ENCODE measurements at regions not wholly inside any gene's neighbourhood (a gene's known extent, or its start where the extent isn't known, plus 50 kb on each side); places are given as distances from the start of the nearest gene placed in this dataset.

DNA sequence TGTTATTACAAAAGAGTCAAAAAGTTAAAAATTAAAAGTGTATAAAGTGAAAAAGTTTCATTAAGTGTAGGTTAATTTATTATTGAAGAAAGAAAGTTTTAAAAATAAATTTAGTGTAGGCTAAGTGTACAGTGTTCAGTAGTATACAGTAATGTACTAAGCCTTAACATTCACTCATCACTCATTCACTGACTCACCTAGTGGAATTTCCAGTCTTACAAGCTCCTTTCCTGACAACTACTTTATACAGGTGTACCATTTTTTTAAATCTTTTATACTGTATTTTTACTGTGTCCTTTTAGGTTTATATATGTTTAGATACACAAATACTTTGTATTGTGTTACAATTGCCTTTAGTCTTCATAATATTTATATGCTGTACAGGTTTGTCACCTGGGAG is 530.2 kb upstream of the FAM174A start:
- Histone ChIP-seq H3K36me3 (ENCODE audit: control insufficient read depth, insufficient read depth, low read length) (no peaks in the 10 kb centered on the region), H3K27ac (ENCODE audit: insufficient read depth, low read length) (no peak overlapping the region), H2AFZ (ENCODE audit: low read length) (no peak overlapping the region), H3K27me3 (ENCODE audit: control insufficient read depth, insufficient read depth, low read length) (no peaks in the 10 kb centered on the region), H3K9ac (ENCODE audit: insufficient read depth, low read length) (no peak overlapping the region), H3K4me3 (replicated peaks in 1 of 4; ENCODE audit: control extremely low read depth in 1 of 4, insufficient read depth in 1 of 4, low read depth in 3 of 4, low read length in 4 of 4) (no peak overlapping the region), H3K4me1 (ENCODE audit: control insufficient read depth, extremely low read depth, insufficient read depth, low read length) (no peaks in the 10 kb centered on the region), H3K9me3 (ENCODE audit: control insufficient read depth, insufficient read depth, low read depth, low read length) (no peaks in the 10 kb centered on the region), H4K20me1 (ENCODE audit: control insufficient read depth, extremely low read depth, insufficient read depth, low read length) (no peaks in the 10 kb centered on the region), H3K79me2 (ENCODE audit: control insufficient read depth, insufficient read depth, low read length) (no peaks in the 10 kb centered on the region), H3K4me2 (ENCODE audit: extremely low read depth, insufficient read depth, low read length) (no peak overlapping the region)
- TF ChIP-seq EZH2 (IDR thresholded peaks at IDR 0.05; ENCODE audit: low read length, missing control alignments): no peak
- TF ChIP-seq CTCF (conservative IDR thresholded peaks at IDR 0.05 in 1 of 2, IDR thresholded peaks at IDR 0.05 in 1 of 2; ENCODE audit: low read depth in 1 of 2, low read length in 2 of 2): no peak
- DNase-seq (ENCODE audit: low read depth in 2 of 2): no peak

- H3K36me3 ChIP-seq (ENCODE audit: control insufficient read depth, insufficient read depth, low read length): no peaks in the 10 kb centered on the region
- DNase-seq (ENCODE audit: low read depth in 2 of 2): no peak
- TF ChIP-seq EZH2 (IDR thresholded peaks at IDR 0.05; ENCODE audit: low read length, missing control alignments) (no peak), CTCF (conservative IDR thresholded peaks at IDR 0.05 in 1 of 2, IDR thresholded peaks at IDR 0.05 in 1 of 2; ENCODE audit: low read depth in 1 of 2, low read length in 2 of 2) (no peak)
- H4K20me1 ChIP-seq (ENCODE audit: control insufficient read depth, extremely low read depth, insufficient read depth, low read length): no peaks in the 10 kb centered on the region
- no peak overlapping the region for H3K4me2 ChIP-seq (ENCODE audit: extremely low read depth, insufficient read depth, low read length)
- no peaks in the 10 kb centered on the region for H3K79me2 ChIP-seq (ENCODE audit: control insufficient read depth, insufficient read depth, low read length)
- no peak overlapping the region for H3K9ac ChIP-seq (ENCODE audit: insufficient read depth, low read length)
- no peaks in the 10 kb centered on the region for H3K4me1 ChIP-seq (ENCODE audit: control insufficient read depth, extremely low read depth, insufficient read depth, low read length)
- no peak overlapping the region for H3K27ac ChIP-seq (ENCODE audit: insufficient read depth, low read length)
- H2AFZ ChIP-seq (ENCODE audit: low read length): no peak overlapping the region
- no peaks in the 10 kb centered on the region for H3K9me3 ChIP-seq (ENCODE audit: control insufficient read depth, insufficient read depth, low read depth, low read length)
- H3K27me3 ChIP-seq (ENCODE audit: control insufficient read depth, insufficient read depth, low read length): no peaks in the 10 kb centered on the region
- H3K4me3 ChIP-seq (replicated peaks in 1 of 4; ENCODE audit: control extremely low read depth in 1 of 4, insufficient read depth in 1 of 4, low read depth in 3 of 4, low read length in 4 of 4): no peak overlapping the region
These were observed 536.9 kb upstream of the FAM174A start for GRCh38 chr5:99998319-99998718.

- Histone ChIP-seq H3K9ac (ENCODE audit: insufficient read depth, low read length) (no peak overlapping the region), H3K4me1 (ENCODE audit: control insufficient read depth, extremely low read depth, insufficient read depth, low read length) (no peaks in the 10 kb centered on the region), H3K4me2 (ENCODE audit: extremely low read depth, insufficient read depth, low read length) (no peak overlapping the region), H3K79me2 (ENCODE audit: control insufficient read depth, insufficient read depth, low read length) (no peaks in the 10 kb centered on the region), H3K27ac (ENCODE audit: insufficient read depth, low read length) (no peak overlapping the region), H2AFZ (ENCODE audit: low read length) (no peak overlapping the region), H3K27me3 (ENCODE audit: control insufficient read depth, insufficient read depth, low read length) (no peaks in the 10 kb centered on the region), H3K4me3 (replicated peaks in 1 of 4; ENCODE audit: control extremely low read depth in 1 of 4, insufficient read depth in 1 of 4, low read depth in 3 of 4, low read length in 4 of 4) (no peak overlapping the region), H4K20me1 (ENCODE audit: control insufficient read depth, extremely low read depth, insufficient read depth, low read length) (no peaks in the 10 kb centered on the region), H3K9me3 (ENCODE audit: control insufficient read depth, insufficient read depth, low read depth, low read length) (no peaks in the 10 kb centered on the region), H3K36me3 (ENCODE audit: control insufficient read depth, insufficient read depth, low read length) (no peaks in the 10 kb centered on the region)
- TF ChIP-seq CTCF (conservative IDR thresholded peaks at IDR 0.05 in 1 of 2, IDR thresholded peaks at IDR 0.05 in 1 of 2; ENCODE audit: low read depth in 1 of 2, low read length in 2 of 2) (no peak), EZH2 (IDR thresholded peaks at IDR 0.05; ENCODE audit: low read length, missing control alignments) (no peak)
- no peak for DNase-seq (ENCODE audit: low read depth in 2 of 2)
These were observed 539.8 kb upstream of the FAM174A start for GRCh38 chr5:99995407-99995806.

All from fibroblast of lung (primary cell).